GM21390 (cell line): ENCODE measurements at regions not wholly inside any gene's neighbourhood (a gene's known extent, or its start where the extent isn't known, plus 50 kb on each side); places are given as distances from the start of the nearest gene placed in this dataset.
"Not testable (repeated sequence)": the region's sequence is repeated elsewhere in the genome, so short reads cannot be mapped to it uniquely, and the experiment has no call there.

Source experiments
- ATAC-seq: cut with Tn5 transposase; IDR thresholded peaks from one replicate; pipeline ENCODE4 v1.9.1; 2021; ENCODE audit not compliant: unreplicated experiment

GRCh38 chr11:37390576-37391083 lies 792.6 kb upstream of the RAG2 start:
- ATAC-seq: no peak

GRCh38 chr11:37378958-37379357 lies 780.9 kb upstream of the RAG2 start:
- no peak for ATAC-seq

GRCh38 chr11:37372667-37373066 lies 774.6 kb upstream of the RAG2 start:
- ATAC-seq: no peak

GRCh38 chr11:37371346-37371970 lies 773.4 kb upstream of the RAG2 start:
- ATAC-seq: no peak

GRCh38 chr11:37370817-37371216 lies 772.8 kb upstream of the RAG2 start:
- no peak for ATAC-seq

GRCh38 chr11:37364246-37364839 lies 766.3 kb upstream of the RAG2 start:
- ATAC-seq: no peak

- ATAC-seq: no peak
These were observed 755.2 kb upstream of the RAG2 start for GRCh38 chr11:37353192-37353591.

GRCh38 chr11:37352485-37352884 lies 754.4 kb upstream of the RAG2 start:
- ATAC-seq: no peak

- no peak for ATAC-seq
These were observed 745.3 kb upstream of the RAG2 start for GRCh38 chr11:37343290-37343689.

- no peak for ATAC-seq
These were observed 738.4 kb upstream of the RAG2 start for GRCh38 chr11:37336401-37336800.

GRCh38 chr11:37333345-37333744 lies 735.3 kb upstream of the RAG2 start:
- ATAC-seq: no peak

GRCh38 chr11:37323843-37324242 lies 725.8 kb upstream of the RAG2 start:
- no peak for ATAC-seq

- no peak for ATAC-seq
These were observed 724.5 kb upstream of the RAG2 start for GRCh38 chr11:37322333-37323194.

GRCh38 chr11:37320921-37321320 lies 722.9 kb upstream of the RAG2 start:
- no peak for ATAC-seq

- no peak for ATAC-seq
These were observed 719.8 kb upstream of the RAG2 start for GRCh38 chr11:37317803-37318202.

GRCh38 chr11:37313266-37313665 lies 715.2 kb upstream of the RAG2 start:
- ATAC-seq: no peak

- ATAC-seq: no peak
These were observed 708.5 kb upstream of the RAG2 start for GRCh38 chr11:37306563-37306962.

- ATAC-seq: not testable (repeated sequence)
These were observed 703.4 kb upstream of the RAG2 start for GRCh38 chr11:37301405-37301804.

- no peak for ATAC-seq
These were observed 700.1 kb upstream of the RAG2 start for GRCh38 chr11:37298173-37298572.

GRCh38 chr11:37286890-37287289 lies 688.9 kb upstream of the RAG2 start:
- no peak for ATAC-seq

GRCh38 chr11:37282367-37282766 lies 684.3 kb upstream of the RAG2 start:
- no peak for ATAC-seq

- ATAC-seq: no peak
These were observed 682.2 kb upstream of the RAG2 start for GRCh38 chr11:37280200-37280599.
